ENCODE measurements at regions not wholly inside any gene's neighbourhood (a gene's known extent, or its start where the extent isn't known, plus 50 kb on each side); places are given as distances from the start of the nearest gene placed in this dataset.

DNA sequence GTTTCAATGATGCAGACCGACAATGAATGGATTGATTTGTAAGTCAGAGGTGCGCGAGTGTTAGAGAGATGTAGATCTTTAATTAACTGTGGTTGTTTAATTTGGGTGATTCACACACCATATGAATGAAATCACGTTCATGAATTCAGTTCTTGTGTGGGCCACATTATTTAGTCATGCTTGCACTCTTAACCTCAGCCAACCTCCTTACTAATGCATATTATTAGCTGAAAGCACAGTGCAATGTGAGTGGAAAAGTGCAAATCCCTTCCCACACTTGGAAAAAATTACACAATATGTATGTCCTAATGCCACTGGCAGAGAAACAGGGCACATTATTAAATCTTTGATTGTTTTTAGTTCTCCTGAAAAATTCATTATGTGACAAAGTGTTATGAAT lies 512.5 kb downstream of the BCKDHB start:
- no peaks in the 10 kb centered on the region for H3K27me3 ChIP-seq (ENCODE audit: control insufficient read depth, insufficient read depth, low read length)
- DNase-seq (ENCODE audit: low read depth) = peak; percentile 31
- H3K36me3 ChIP-seq (ENCODE audit: control insufficient read depth, insufficient read depth, low read length) = no peaks in the 10 kb centered on the region
- TF ChIP-seq, protein P1, sequence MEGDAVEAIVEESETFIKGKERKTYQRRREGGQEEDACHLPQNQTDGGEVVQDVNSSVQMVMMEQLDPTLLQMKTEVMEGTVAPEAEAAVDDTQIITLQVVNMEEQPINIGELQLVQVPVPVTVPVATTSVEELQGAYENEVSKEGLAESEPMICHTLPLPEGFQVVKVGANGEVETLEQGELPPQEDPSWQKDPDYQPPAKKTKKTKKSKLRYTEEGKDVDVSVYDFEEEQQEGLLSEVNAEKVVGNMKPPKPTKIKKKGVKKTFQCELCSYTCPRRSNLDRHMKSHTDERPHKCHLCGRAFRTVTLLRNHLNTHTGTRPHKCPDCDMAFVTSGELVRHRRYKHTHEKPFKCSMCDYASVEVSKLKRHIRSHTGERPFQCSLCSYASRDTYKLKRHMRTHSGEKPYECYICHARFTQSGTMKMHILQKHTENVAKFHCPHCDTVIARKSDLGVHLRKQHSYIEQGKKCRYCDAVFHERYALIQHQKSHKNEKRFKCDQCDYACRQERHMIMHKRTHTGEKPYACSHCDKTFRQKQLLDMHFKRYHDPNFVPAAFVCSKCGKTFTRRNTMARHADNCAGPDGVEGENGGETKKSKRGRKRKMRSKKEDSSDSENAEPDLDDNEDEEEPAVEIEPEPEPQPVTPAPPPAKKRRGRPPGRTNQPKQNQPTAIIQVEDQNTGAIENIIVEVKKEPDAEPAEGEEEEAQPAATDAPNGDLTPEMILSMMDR (IDR thresholded peaks at IDR 0.05; ENCODE audit: insufficient read depth, low read depth, low read length) = no peak
- CTCF ChIA-PET = no interaction called here
- POLR2A ChIA-PET = no interaction called here
- H3K4me3 ChIP-seq (ENCODE audit: low read depth, low read length) = no peak overlapping the region

DNA sequence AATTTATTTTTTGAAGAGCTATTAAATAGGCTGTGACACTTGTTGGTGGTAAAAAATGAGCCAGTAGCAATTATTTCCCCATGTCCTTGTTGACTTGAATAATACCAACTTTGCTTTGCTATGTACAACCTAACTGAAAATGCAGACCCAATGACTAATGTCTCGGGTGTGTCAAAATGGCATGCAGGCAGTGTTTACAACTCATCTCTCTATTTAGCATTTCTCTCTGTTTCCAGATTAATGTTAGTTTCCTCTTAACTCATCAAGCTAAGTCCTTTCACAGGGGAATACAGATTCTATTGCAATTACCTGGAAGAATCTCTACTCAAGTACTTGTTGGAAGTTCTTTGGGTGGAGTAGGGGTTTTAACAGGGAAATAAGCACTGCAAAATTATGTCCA lies 504.4 kb downstream of the BCKDHB start:
- ChIA-PET CTCF (interaction anchor here (1.0 kb wide), 1 partner anchor 396 kb away, joined by 3 read pairs; no protein-coding TSS in a partner anchor), POLR2A (no interaction called here)
- Histone ChIP-seq H3K36me3 (ENCODE audit: control insufficient read depth, insufficient read depth, low read length) (no peaks in the 10 kb centered on the region), H3K4me3 (ENCODE audit: low read depth, low read length) (no peak overlapping the region), H3K27me3 (ENCODE audit: control insufficient read depth, insufficient read depth, low read length) (no peaks in the 10 kb centered on the region)
- DNase-seq (ENCODE audit: low read depth) = peak; percentile 81
- TF ChIP-seq, protein P1 (IDR thresholded peaks at IDR 0.05; ENCODE audit: insufficient read depth, low read depth, low read length) = no peak

- TF ChIP-seq, protein P1 (IDR thresholded peaks at IDR 0.05; ENCODE audit: insufficient read depth, low read depth, low read length) = no peak
- DNase-seq (ENCODE audit: low read depth) = no peak
- CTCF ChIA-PET = no interaction called here
- H3K36me3 ChIP-seq (ENCODE audit: control insufficient read depth, insufficient read depth, low read length) = no peaks in the 10 kb centered on the region
- no peak overlapping the region for H3K4me3 ChIP-seq (ENCODE audit: low read depth, low read length)
- H3K27me3 ChIP-seq (ENCODE audit: control insufficient read depth, insufficient read depth, low read length) = no peaks in the 10 kb centered on the region
- POLR2A ChIA-PET = no interaction called here
Measured at GRCh38 chr6:80608881-80609280, 502.4 kb downstream of the BCKDHB start.

- CTCF ChIA-PET = interaction anchor here (0.6 to 0.7 kb wide), 2 partner anchors 30 to 1393 kb away, joined by 3 to 4 read pairs; no protein-coding TSS in a partner anchor
- H3K27me3 ChIP-seq (ENCODE audit: control insufficient read depth, insufficient read depth, low read length) = no peaks in the 10 kb centered on the region
- TF ChIP-seq, protein P1 (IDR thresholded peaks at IDR 0.05; ENCODE audit: insufficient read depth, low read depth, low read length) = no peak
- no peak overlapping the region for H3K4me3 ChIP-seq (ENCODE audit: low read depth, low read length)
- peak; percentile 87 for DNase-seq (ENCODE audit: low read depth)
- POLR2A ChIA-PET = no interaction called here
- no peaks in the 10 kb centered on the region for H3K36me3 ChIP-seq (ENCODE audit: control insufficient read depth, insufficient read depth, low read length)
Measured at GRCh38 chr6:80607811-80608391, 501.4 kb downstream of the BCKDHB start.

GRCh38 chr6:80605165-80605989 lies 498.9 kb downstream of the BCKDHB start:
- Histone ChIP-seq H3K36me3 (ENCODE audit: control insufficient read depth, insufficient read depth, low read length) (no peaks in the 10 kb centered on the region), H3K4me3 (ENCODE audit: low read depth, low read length) (no peak overlapping the region), H3K27me3 (ENCODE audit: control insufficient read depth, insufficient read depth, low read length) (no peaks in the 10 kb centered on the region)
- ChIA-PET POLR2A (no interaction called here), CTCF (interaction anchor here (0.7 to 1.4 kb wide), 8 partner anchors 8 to 1163 kb away, joined by 3 to 4 read pairs (median 3); no protein-coding TSS in a partner anchor)
- TF ChIP-seq, protein P1 (IDR thresholded peaks at IDR 0.05; ENCODE audit: insufficient read depth, low read depth, low read length) = peak; percentile 63
- DNase-seq (ENCODE audit: low read depth) = no peak
